ENCODE measurements at regions not wholly inside any gene's neighbourhood (a gene's known extent, or its start where the extent isn't known, plus 50 kb on each side); places are given as distances from the start of the nearest gene placed in this dataset.

DNA sequence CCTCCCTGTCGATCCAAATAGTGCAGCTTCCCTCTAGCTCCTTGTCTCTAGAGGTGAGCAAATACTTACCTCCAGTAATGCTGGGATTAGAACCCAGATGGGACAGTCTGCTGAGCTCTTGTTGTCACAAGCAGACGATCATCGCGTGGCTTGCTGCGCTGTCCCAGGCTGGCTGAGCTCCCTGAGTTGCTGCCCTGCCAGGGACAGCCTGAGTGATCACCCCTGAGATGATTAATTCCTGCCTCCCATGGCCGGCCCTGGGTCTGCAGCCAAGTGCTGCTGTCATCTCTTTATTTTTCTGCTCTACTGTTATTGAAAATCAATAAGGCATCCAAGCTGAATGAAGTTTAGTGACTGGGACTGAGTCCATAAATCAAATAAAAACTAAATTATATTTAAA is 94.0 kb upstream of the ALDH1B1 start:
- H3K36me3 ChIP-seq (ENCODE audit: insufficient read depth, low read length) = no peaks in the 10 kb centered on the region
- Mint-ChIP-seq H3K9me3 (no peaks in the 10 kb centered on the region), H3K4me1 (no peaks in the 10 kb centered on the region), H3K27me3 (peaks cover 4% of the 10 kb centered on the region in 2 donors), H3K27ac (no peak overlapping the region), H3K36me3 (no peaks in the 10 kb centered on the region), H3K4me3 (no peak overlapping the region)
- H3K27ac ChIP-seq (ENCODE audit: low read depth, low read length) = no peak overlapping the region
- DNase-seq = no peak
- no peaks in the 10 kb centered on the region for H3K4me1 ChIP-seq (ENCODE audit: insufficient read depth, low read length)
- H3K27me3 ChIP-seq (ENCODE audit: insufficient read depth, low read length, poor library complexity, severe bottlenecking) = no peaks in the 10 kb centered on the region
- ChIA-PET POLR2A (no interaction called here), CTCF (no interaction called here)
- no peaks in the 10 kb centered on the region for H3K9me3 ChIP-seq (ENCODE audit: low read length)
- H3K4me3 ChIP-seq (ENCODE audit: low read length) = no peak overlapping the region

GRCh38 chr9:38296807-38297206 is 95.7 kb upstream of the ALDH1B1 start:
- H3K36me3 Mint-ChIP-seq = no peaks in the 10 kb centered on the region
- H3K4me3 ChIP-seq (ENCODE audit: low read length) = no peak overlapping the region
- CTCF ChIA-PET = no interaction called here

GRCh38 chr9:38295764-38296163 is 96.7 kb upstream of the ALDH1B1 start:
- Histone ChIP-seq H3K4me3 (ENCODE audit: low read length) (no peak overlapping the region), H3K9me3 (ENCODE audit: low read length) (no peaks in the 10 kb centered on the region), H3K27ac (ENCODE audit: low read depth, low read length) (no peak overlapping the region), H3K27me3 (ENCODE audit: insufficient read depth, low read length, poor library complexity, severe bottlenecking) (no peaks in the 10 kb centered on the region), H3K4me1 (ENCODE audit: insufficient read depth, low read length) (no peaks in the 10 kb centered on the region), H3K36me3 (ENCODE audit: insufficient read depth, low read length) (no peaks in the 10 kb centered on the region)
- no peaks in the 10 kb centered on the region for H3K4me1 Mint-ChIP-seq
- H3K36me3 Mint-ChIP-seq = no peaks in the 10 kb centered on the region
- no peaks in the 10 kb centered on the region for H3K9me3 Mint-ChIP-seq
- peaks cover 0 to 4% of the 10 kb centered on the region in 2 donors for H3K27me3 Mint-ChIP-seq
- DNase-seq = no peak
- no peak overlapping the region for H3K27ac Mint-ChIP-seq
- ChIA-PET POLR2A (no interaction called here), CTCF (no interaction called here)
- H3K4me3 Mint-ChIP-seq = no peak overlapping the region

More at GRCh38 chr9:38296807-38297206, 95.7 kb upstream of the ALDH1B1 start:
- H3K27ac Mint-ChIP-seq = no peak overlapping the region
- POLR2A ChIA-PET = no interaction called here
- DNase-seq = no peak
- no peaks in the 10 kb centered on the region for H3K36me3 ChIP-seq (ENCODE audit: insufficient read depth, low read length)
- H3K27ac ChIP-seq (ENCODE audit: low read depth, low read length) = no peak overlapping the region
- H3K4me1 ChIP-seq (ENCODE audit: insufficient read depth, low read length) = no peaks in the 10 kb centered on the region
- H3K4me3 Mint-ChIP-seq = no peak overlapping the region
- no peaks in the 10 kb centered on the region for H3K9me3 ChIP-seq (ENCODE audit: low read length)
- peaks cover 0 to 4% of the 10 kb centered on the region in 2 donors for H3K27me3 Mint-ChIP-seq
- no peaks in the 10 kb centered on the region for H3K27me3 ChIP-seq (ENCODE audit: insufficient read depth, low read length, poor library complexity, severe bottlenecking)
- H3K4me1 Mint-ChIP-seq = no peaks in the 10 kb centered on the region
- no peaks in the 10 kb centered on the region for H3K9me3 Mint-ChIP-seq

DNA sequence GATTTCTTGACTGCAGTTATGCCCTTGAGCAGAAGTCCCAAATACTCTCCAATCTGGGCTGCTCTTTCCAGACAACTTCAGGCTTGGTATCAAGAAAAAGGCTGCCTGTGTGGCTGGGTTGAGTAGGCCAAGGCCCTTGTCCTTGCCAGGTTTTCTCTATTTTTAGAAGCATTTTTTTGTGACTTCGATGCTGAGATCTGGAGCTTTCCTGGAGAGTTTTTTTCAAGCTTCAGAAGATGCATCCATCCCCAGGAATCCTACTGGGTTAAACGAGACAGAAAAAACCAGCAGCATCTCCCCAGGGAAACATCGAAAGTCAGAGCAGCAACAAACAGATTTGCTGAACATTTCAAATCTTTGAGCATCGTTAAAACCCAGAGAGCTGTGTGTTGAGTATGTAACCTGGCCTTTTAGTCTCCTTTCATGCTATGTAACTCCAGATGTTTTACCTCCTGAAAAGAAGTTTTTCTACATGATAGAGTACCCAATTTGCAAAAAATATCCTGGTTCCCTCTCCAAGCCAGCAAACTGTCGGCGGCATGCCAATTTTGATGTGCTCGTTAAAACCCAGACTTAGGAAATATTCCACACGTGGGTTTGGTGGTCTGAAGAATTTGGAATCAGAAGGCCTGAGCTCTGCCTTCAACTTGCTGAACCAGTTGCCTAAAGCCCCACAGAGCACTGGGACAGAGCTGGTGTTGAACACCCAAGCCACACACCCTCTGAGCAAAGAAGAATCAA is 98.1 kb upstream of the ALDH1B1 start:
- Mint-ChIP-seq H3K4me3 (no peak overlapping the region), H3K9me3 (no peaks in the 10 kb centered on the region), H3K27ac (no peak overlapping the region), H3K36me3 (no peaks in the 10 kb centered on the region), H3K4me1 (no peaks in the 10 kb centered on the region), H3K27me3 (peaks cover 3 to 4% of the 10 kb centered on the region in 2 donors)
- ChIA-PET CTCF (no interaction called here), POLR2A (no interaction called here)
- H3K4me1 ChIP-seq (ENCODE audit: insufficient read depth, low read length) = no peaks in the 10 kb centered on the region
- no peak for DNase-seq
- H3K27me3 ChIP-seq (ENCODE audit: insufficient read depth, low read length, poor library complexity, severe bottlenecking) = no peaks in the 10 kb centered on the region
- H3K36me3 ChIP-seq (ENCODE audit: insufficient read depth, low read length) = no peaks in the 10 kb centered on the region
- no peak overlapping the region for H3K4me3 ChIP-seq (ENCODE audit: low read length)
- H3K9me3 ChIP-seq (ENCODE audit: low read length) = no peaks in the 10 kb centered on the region
- H3K27ac ChIP-seq (ENCODE audit: low read depth, low read length) = no peak overlapping the region

DNA sequence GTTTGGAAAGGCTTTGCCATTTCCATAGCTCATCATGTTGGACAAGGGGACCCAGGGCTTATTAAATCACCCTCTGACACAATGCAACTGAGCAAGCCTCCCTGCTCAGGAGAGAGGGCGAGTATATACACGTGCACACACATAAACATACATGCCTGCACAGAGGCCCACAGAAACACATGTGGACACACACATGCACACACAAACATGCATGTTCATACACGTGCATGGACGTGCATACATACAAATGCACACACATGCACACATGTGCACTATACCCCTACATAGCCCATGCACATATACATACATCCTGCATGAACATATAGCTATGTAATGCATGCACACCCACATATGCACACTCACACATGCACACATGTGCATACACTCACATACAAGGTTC is 99.5 kb upstream of the ALDH1B1 start:
- no peaks in the 10 kb centered on the region for H3K9me3 Mint-ChIP-seq
- no peaks in the 10 kb centered on the region for H3K27me3 ChIP-seq (ENCODE audit: insufficient read depth, low read length, poor library complexity, severe bottlenecking)
- H3K4me1 ChIP-seq (ENCODE audit: insufficient read depth, low read length) = no peaks in the 10 kb centered on the region
- H3K27ac Mint-ChIP-seq = no peak overlapping the region
- no peaks in the 10 kb centered on the region for H3K4me1 Mint-ChIP-seq
- no peaks in the 10 kb centered on the region for H3K36me3 Mint-ChIP-seq
- no peak overlapping the region for H3K4me3 Mint-ChIP-seq
- no peaks in the 10 kb centered on the region for H3K36me3 ChIP-seq (ENCODE audit: insufficient read depth, low read length)
- H3K4me3 ChIP-seq (ENCODE audit: low read length) = no peak overlapping the region
- peaks cover 3 to 4% of the 10 kb centered on the region in 2 donors for H3K27me3 Mint-ChIP-seq
- ChIA-PET CTCF (no interaction called here), POLR2A (no interaction called here)
- H3K27ac ChIP-seq (ENCODE audit: low read depth, low read length) = no peak overlapping the region
- no peak for DNase-seq
- H3K9me3 ChIP-seq (ENCODE audit: low read length) = no peaks in the 10 kb centered on the region

GRCh38 chr9:38292480-38292879 is 100.0 kb upstream of the ALDH1B1 start:
- H3K4me3 ChIP-seq (ENCODE audit: low read length) = no peak overlapping the region
- ChIA-PET CTCF (no interaction called here), POLR2A (no interaction called here)
- Mint-ChIP-seq H3K4me1 (no peaks in the 10 kb centered on the region), H3K36me3 (no peaks in the 10 kb centered on the region), H3K9me3 (no peaks in the 10 kb centered on the region), H3K27me3 (peaks cover 3 to 8% of the 10 kb centered on the region in 2 donors), H3K4me3 (no peak overlapping the region), H3K27ac (no peak overlapping the region)
- H3K27me3 ChIP-seq (ENCODE audit: insufficient read depth, low read length, poor library complexity, severe bottlenecking) = no peaks in the 10 kb centered on the region
- no peak overlapping the region for H3K27ac ChIP-seq (ENCODE audit: low read depth, low read length)
- no peaks in the 10 kb centered on the region for H3K9me3 ChIP-seq (ENCODE audit: low read length)
- H3K36me3 ChIP-seq (ENCODE audit: insufficient read depth, low read length) = no peaks in the 10 kb centered on the region
- DNase-seq = no peak
- no peaks in the 10 kb centered on the region for H3K4me1 ChIP-seq (ENCODE audit: insufficient read depth, low read length)

GRCh38 chr9:38289866-38290245 is 102.6 kb upstream of the ALDH1B1 start:
- CTCF ChIA-PET = no interaction called here
- no peaks in the 10 kb centered on the region for H3K4me1 Mint-ChIP-seq
- H3K36me3 Mint-ChIP-seq = no peaks in the 10 kb centered on the region
- H3K27ac Mint-ChIP-seq = no peak overlapping the region
- no peaks in the 10 kb centered on the region for H3K27me3 ChIP-seq (ENCODE audit: insufficient read depth, low read length, poor library complexity, severe bottlenecking)
- H3K4me1 ChIP-seq (ENCODE audit: insufficient read depth, low read length) = no peaks in the 10 kb centered on the region
- POLR2A ChIA-PET = no interaction called here
- no peaks in the 10 kb centered on the region for H3K36me3 ChIP-seq (ENCODE audit: insufficient read depth, low read length)
- DNase-seq = no peak
- no peak overlapping the region for H3K27ac ChIP-seq (ENCODE audit: low read depth, low read length)
- peaks cover 11% of the 10 kb centered on the region in 2 donors for H3K27me3 Mint-ChIP-seq
- H3K9me3 Mint-ChIP-seq = no peaks in the 10 kb centered on the region
- H3K9me3 ChIP-seq (ENCODE audit: low read length) = no peaks in the 10 kb centered on the region
- H3K4me3 Mint-ChIP-seq = no peak overlapping the region
- no peak overlapping the region for H3K4me3 ChIP-seq (ENCODE audit: low read length)

DNA sequence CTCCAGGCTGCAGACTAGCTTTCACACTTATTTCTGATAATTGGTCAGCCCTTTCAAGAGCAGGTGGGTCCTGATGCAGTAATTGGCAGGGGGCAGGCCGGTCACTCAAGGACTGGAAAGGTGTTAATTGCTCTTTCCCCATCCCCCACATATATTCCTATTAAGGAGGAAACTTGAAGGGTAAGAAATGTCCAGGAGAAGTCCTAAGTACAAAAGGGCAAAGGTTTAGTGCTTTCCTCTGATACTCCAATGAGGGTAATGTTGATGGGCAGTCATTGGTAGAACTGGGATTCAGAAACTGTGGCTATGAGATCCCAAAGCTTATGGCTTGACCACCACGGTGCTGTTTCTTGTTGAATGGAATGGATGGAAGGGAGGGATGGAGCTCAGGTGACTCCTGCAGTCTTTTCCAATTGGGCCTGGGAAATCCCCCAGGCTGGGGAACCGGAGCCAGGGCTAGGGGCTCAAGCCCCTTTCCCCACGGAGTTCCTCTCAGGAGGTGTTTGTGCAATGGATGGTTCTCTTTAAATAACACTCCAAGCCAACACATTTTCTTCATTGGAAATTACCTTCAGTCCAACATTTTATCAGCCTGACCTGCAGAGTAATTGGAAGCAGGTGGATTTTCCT is 103.2 kb upstream of the ALDH1B1 start:
- Histone ChIP-seq H3K9me3 (ENCODE audit: low read length) (no peaks in the 10 kb centered on the region), H3K36me3 (ENCODE audit: insufficient read depth, low read length) (no peaks in the 10 kb centered on the region), H3K4me1 (ENCODE audit: insufficient read depth, low read length) (no peaks in the 10 kb centered on the region), H3K27ac (ENCODE audit: low read depth, low read length) (no peak overlapping the region), H3K27me3 (ENCODE audit: insufficient read depth, low read length, poor library complexity, severe bottlenecking) (no peaks in the 10 kb centered on the region), H3K4me3 (ENCODE audit: low read length) (no peak overlapping the region)
- Mint-ChIP-seq H3K27ac (no peak overlapping the region), H3K36me3 (no peaks in the 10 kb centered on the region), H3K9me3 (no peaks in the 10 kb centered on the region), H3K4me3 (no peak overlapping the region), H3K27me3 (peaks cover 11% of the 10 kb centered on the region in 2 donors), H3K4me1 (no peaks in the 10 kb centered on the region)
- ChIA-PET POLR2A (no interaction called here), CTCF (no interaction called here)
- DNase-seq = no peak
